ENCODE measurements at regions not wholly inside any gene's neighbourhood (a gene's known extent, or its start where the extent isn't known, plus 50 kb on each side); places are given as distances from the start of the nearest gene placed in this dataset.

- Histone ChIP-seq H3K36me3 (no peaks in the 10 kb centered on the region), H3K27ac (no peak overlapping the region), H3K4me3 (no peak overlapping the region), H3K4me1 (no peaks in the 10 kb centered on the region), H3K9me3 (no peaks in the 10 kb centered on the region), H3K27me3 (no peaks in the 10 kb centered on the region)
- TF ChIP-seq, protein P1, sequence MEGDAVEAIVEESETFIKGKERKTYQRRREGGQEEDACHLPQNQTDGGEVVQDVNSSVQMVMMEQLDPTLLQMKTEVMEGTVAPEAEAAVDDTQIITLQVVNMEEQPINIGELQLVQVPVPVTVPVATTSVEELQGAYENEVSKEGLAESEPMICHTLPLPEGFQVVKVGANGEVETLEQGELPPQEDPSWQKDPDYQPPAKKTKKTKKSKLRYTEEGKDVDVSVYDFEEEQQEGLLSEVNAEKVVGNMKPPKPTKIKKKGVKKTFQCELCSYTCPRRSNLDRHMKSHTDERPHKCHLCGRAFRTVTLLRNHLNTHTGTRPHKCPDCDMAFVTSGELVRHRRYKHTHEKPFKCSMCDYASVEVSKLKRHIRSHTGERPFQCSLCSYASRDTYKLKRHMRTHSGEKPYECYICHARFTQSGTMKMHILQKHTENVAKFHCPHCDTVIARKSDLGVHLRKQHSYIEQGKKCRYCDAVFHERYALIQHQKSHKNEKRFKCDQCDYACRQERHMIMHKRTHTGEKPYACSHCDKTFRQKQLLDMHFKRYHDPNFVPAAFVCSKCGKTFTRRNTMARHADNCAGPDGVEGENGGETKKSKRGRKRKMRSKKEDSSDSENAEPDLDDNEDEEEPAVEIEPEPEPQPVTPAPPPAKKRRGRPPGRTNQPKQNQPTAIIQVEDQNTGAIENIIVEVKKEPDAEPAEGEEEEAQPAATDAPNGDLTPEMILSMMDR (IDR thresholded peaks at IDR 0.05): no peak
- TF ChIP-seq EP300 (IDR thresholded peaks at IDR 0.05) (no peak), POLR2AphosphoS5 (IDR thresholded peaks at IDR 0.05) (no peak), POLR2A (IDR thresholded peaks at IDR 0.05) (no peak)
- no peak for DNase-seq (ENCODE audit: low spot score in 2 of 2)
- WGBS: 60% methylated on average over 3 of the region's 3 CpGs
Measured at GRCh38 chr11:127199306-127199801, 198.8 kb upstream of the KIRREL3 start.

DNA sequence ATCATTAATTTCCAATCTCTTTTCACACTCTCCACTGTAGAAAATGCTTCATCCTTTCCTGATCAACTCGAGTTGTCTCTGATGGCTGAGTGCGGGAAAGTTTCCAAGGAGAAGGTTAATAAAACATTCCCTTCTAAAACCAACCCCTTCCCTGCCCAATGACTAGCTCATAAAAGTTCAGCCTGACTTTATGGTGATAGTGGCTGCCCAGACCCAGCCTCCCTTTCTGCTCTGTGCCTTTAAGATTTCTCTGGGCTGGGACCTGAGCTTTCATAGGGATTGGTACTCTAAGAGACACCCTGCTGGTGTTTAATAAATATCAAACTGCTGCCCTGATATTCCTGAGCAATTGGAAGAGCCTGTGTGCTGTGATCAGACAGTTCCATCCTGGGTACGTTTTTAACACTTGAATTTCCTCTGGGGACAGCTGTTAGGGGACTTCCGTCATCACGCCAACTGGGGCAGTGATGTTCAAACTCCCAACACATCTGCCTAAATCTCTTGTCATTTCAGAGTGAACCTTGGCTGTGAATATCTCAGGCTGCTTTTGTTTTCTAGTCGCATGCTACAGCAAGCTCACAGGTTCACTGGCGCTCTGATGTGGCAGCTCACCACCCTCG is 195.0 kb upstream of the KIRREL3 start:
- no peak for TF ChIP-seq EP300 (IDR thresholded peaks at IDR 0.05)
- Histone ChIP-seq H3K4me3 (no peak overlapping the region), H3K27ac (no peak overlapping the region), H3K9me3 (no peaks in the 10 kb centered on the region), H3K4me1 (no peaks in the 10 kb centered on the region), H3K27me3 (no peaks in the 10 kb centered on the region), H3K36me3 (no peaks in the 10 kb centered on the region)
- no peak for DNase-seq (ENCODE audit: low spot score in 2 of 2)
- WGBS: 60% methylated on average over 8 of the region's 8 CpGs

- no peaks in the 10 kb centered on the region for H3K4me1 ChIP-seq
- TF ChIP-seq POLR2A (IDR thresholded peaks at IDR 0.05) (no peak), POLR2AphosphoS5 (IDR thresholded peaks at IDR 0.05) (no peak), EP300 (IDR thresholded peaks at IDR 0.05) (no peak)
- TF ChIP-seq, protein P1 (IDR thresholded peaks at IDR 0.05): no peak
- no peak overlapping the region for H3K27ac ChIP-seq
- no peak for DNase-seq (ENCODE audit: low spot score in 2 of 2)
- no peaks in the 10 kb centered on the region for H3K36me3 ChIP-seq
- H3K27me3 ChIP-seq: no peaks in the 10 kb centered on the region
- 66% methylated on average over 7 of the region's 7 CpGs for WGBS
- no peaks in the 10 kb centered on the region for H3K9me3 ChIP-seq
- no peak overlapping the region for H3K4me3 ChIP-seq
Measured at GRCh38 chr11:127194521-127194920, 194.0 kb upstream of the KIRREL3 start.

GRCh38 chr11:127193950-127194349 is 193.4 kb upstream of the KIRREL3 start:
- DNase-seq (ENCODE audit: low spot score in 2 of 2): no peak
- no peak overlapping the region for H3K27ac ChIP-seq
- H3K9me3 ChIP-seq: no peaks in the 10 kb centered on the region
- H3K4me3 ChIP-seq: no peak overlapping the region
- 64% methylated on average over 3 of the region's 3 CpGs for WGBS
- H3K36me3 ChIP-seq: no peaks in the 10 kb centered on the region
- H3K4me1 ChIP-seq: no peaks in the 10 kb centered on the region
- no peak for TF ChIP-seq POLR2AphosphoS5 (IDR thresholded peaks at IDR 0.05)
- TF ChIP-seq, protein P1 (IDR thresholded peaks at IDR 0.05): no peak
- TF ChIP-seq POLR2A (IDR thresholded peaks at IDR 0.05): no peak
- no peak for TF ChIP-seq EP300 (IDR thresholded peaks at IDR 0.05)
- no peaks in the 10 kb centered on the region for H3K27me3 ChIP-seq

GRCh38 chr11:127191689-127192088 is 191.1 kb upstream of the KIRREL3 start:
- Histone ChIP-seq H3K9me3 (no peaks in the 10 kb centered on the region), H3K4me1 (no peaks in the 10 kb centered on the region), H3K4me3 (no peak overlapping the region), H3K36me3 (no peaks in the 10 kb centered on the region), H3K27ac (no peak overlapping the region), H3K27me3 (no peaks in the 10 kb centered on the region)
- TF ChIP-seq POLR2A (IDR thresholded peaks at IDR 0.05): no peak
- TF ChIP-seq, protein P1 (IDR thresholded peaks at IDR 0.05): no peak
- TF ChIP-seq EP300 (IDR thresholded peaks at IDR 0.05): no peak
- TF ChIP-seq POLR2AphosphoS5 (IDR thresholded peaks at IDR 0.05): no peak
- WGBS: 75% methylated on average over 1 of the region's 1 CpG
- DNase-seq (ENCODE audit: low spot score in 2 of 2): no peak

DNA sequence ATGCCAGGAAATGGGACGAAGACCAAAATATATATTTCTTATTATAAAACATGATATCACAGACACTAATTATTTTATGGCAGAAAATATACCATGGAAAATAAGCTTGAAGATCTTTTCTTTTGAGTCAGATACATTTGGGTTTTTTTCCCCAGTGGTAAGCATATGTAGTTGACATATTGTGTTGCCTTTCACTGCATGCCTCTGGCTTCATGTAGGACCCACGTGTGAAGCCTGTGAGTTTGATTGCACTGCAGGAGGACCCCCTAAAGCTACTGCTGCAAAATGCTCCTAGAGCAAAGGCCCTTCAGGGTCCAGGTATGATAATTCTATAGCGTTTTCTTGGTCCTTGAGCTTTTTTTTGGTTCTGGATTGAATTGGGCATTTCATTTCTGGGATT is 190.7 kb upstream of the KIRREL3 start:
- H3K27ac ChIP-seq: no peak overlapping the region
- 68% methylated on average over 3 of the region's 3 CpGs for WGBS
- no peaks in the 10 kb centered on the region for H3K4me1 ChIP-seq
- H3K9me3 ChIP-seq: no peaks in the 10 kb centered on the region
- no peaks in the 10 kb centered on the region for H3K36me3 ChIP-seq
- TF ChIP-seq POLR2A (IDR thresholded peaks at IDR 0.05): no peak
- TF ChIP-seq, protein P1 (IDR thresholded peaks at IDR 0.05): no peak
- TF ChIP-seq POLR2AphosphoS5 (IDR thresholded peaks at IDR 0.05): no peak
- no peak for TF ChIP-seq EP300 (IDR thresholded peaks at IDR 0.05)
- DNase-seq (ENCODE audit: low spot score in 2 of 2): no peak
- H3K27me3 ChIP-seq: no peaks in the 10 kb centered on the region
- no peak overlapping the region for H3K4me3 ChIP-seq

Measured in suprapubic skin (tissue), 4 donors.